C4-2B (cell line): ENCODE measurements at regions not wholly inside any gene's neighbourhood (a gene's known extent, or its start where the extent isn't known, plus 50 kb on each side); places are given as distances from the start of the nearest gene placed in this dataset.

ENCODE experiments used
- CTCF ChIP-seq: fragments of 450-650 bp; conservative IDR thresholded peaks from 2 replicates; pipeline ENCODE4 v1.5.1; 2017; ENCODE audit warnings: mild to moderate bottlenecking
- ZFX ChIP-seq: fragments of 450-650 bp; IDR thresholded peaks from 2 replicates; pipeline ENCODE4 v1.6.1; 2017

- no peak for TF ChIP-seq CTCF
- no peak for TF ChIP-seq ZFX
Measured at GRCh38 chr10:33935350-33935749, 600.9 kb upstream of the NRP1 start.
